Prostate gland (tissue), 2 donors: ENCODE measurements at regions not wholly inside any gene's neighbourhood (a gene's known extent, or its start where the extent isn't known, plus 50 kb on each side); places are given as distances from the start of the nearest gene placed in this dataset.

Source experiments
- DNase-seq: peaks from one replicate; pipeline ENCODE4 v3.0.0-alpha.2; 2019; ENCODE audit warnings: low spot score
- H3K27ac ChIP-seq, 2 donors: fragments of 200-600 bp; sonication (generic); 2 replicates each; pipeline ENCODE4 v1.5.1; 2017 to 2019
- H3K27me3 ChIP-seq: fragments of 200-600 bp; sonication (generic); replicated peaks from 2 replicates; pipeline ENCODE4 v1.5.1; 2019; ENCODE audit not compliant: insufficient read depth
- H3K36me3 ChIP-seq, 2 donors: fragments of 200-600 bp; sonication (generic); 1 replicate in 1 of 2; 2 replicates in 1 of 2; pipeline versions ENCODE4 v1.5.1 to v1.8.1; 2017 to 2019
- H3K4me1 ChIP-seq: fragments of 200-600 bp; sonication (generic); replicated peaks from 2 replicates; pipeline ENCODE4 v1.5.1; 2019
- H3K4me3 ChIP-seq, 2 donors: fragments of 200-600 bp; sonication (generic); 2 replicates each; pipeline ENCODE4 v1.5.1; 2017 to 2019
- H3K9me3 ChIP-seq: fragments of 200-600 bp; sonication (generic); 2 replicates; pipeline ENCODE4 v1.5.1; 2017
- CTCF ChIP-seq, 4 experiments: fragments of 200-600 bp in 2 of 4; fragments of 450-650 bp in 2 of 4; sonication (generic) in 2 of 4; IDR thresholded peaks; 1 replicate in 3 of 4; 2 replicates in 1 of 4; pipeline ENCODE4 v1.5.1; 2016 to 2019; ENCODE audit warnings: antibody characterized with exemption in 4 of 4, mild to moderate bottlenecking in 2 of 4, moderate library complexity in 2 of 4
- POLR2A ChIP-seq: fragments of 450-650 bp; IDR thresholded peaks from one replicate; pipeline ENCODE4 v1.6.1; 2016; ENCODE audit warnings: antibody characterized with exemption, mild to moderate bottlenecking
- POLR2AphosphoS5 ChIP-seq: sonication (generic); formaldehyde crosslinking; IDR thresholded peaks from one replicate; pipeline ENCODE4 v1.6.1; 2017; ENCODE audit warnings: antibody characterized with exemption
- WGBS: methylation state at CpG from one replicate; pipeline ENCODE4 v1.1.5; 2018; 5-methylcytosine and 5-hydroxymethylcytosine counted together
- intact Hi-C: fragments of 100-400 bp; cut with DNase I; formaldehyde crosslinking; loops from one replicate; pipeline ENCODE4 v1.14.2; 2022

GRCh38 chr2:52570716-52571115 lies 1196.9 kb upstream of the CHAC2 start:
- 99% methylated on average over 19 of the region's 19 CpGs for WGBS
- no peak overlapping the region for H3K4me3 ChIP-seq
- no peak for DNase-seq
- no peaks in the 10 kb centered on the region for H3K4me1 ChIP-seq
- no peaks in the 10 kb centered on the region for H3K27me3 ChIP-seq
- H3K27ac ChIP-seq, result no peak overlapping the region
- TF ChIP-seq POLR2AphosphoS5 (no peak), POLR2A (no peak), CTCF (IDR thresholded peaks at IDR 0.05) (no peak)
- H3K9me3 ChIP-seq, result no peaks in the 10 kb centered on the region
- no peaks in the 10 kb centered on the region for H3K36me3 ChIP-seq
- intact Hi-C loops, result no loop called here

GRCh38 chr2:52563151-52563550 lies 1204.5 kb upstream of the CHAC2 start:
- H3K4me3 ChIP-seq, result no peak overlapping the region
- WGBS, result 71% methylated on average over 3 of the region's 3 CpGs
- no peaks in the 10 kb centered on the region for H3K9me3 ChIP-seq
- TF ChIP-seq POLR2AphosphoS5 (no peak), CTCF (IDR thresholded peaks at IDR 0.05) (no peak), POLR2A (no peak)
- no peak overlapping the region for H3K27ac ChIP-seq
- H3K27me3 ChIP-seq, result no peaks in the 10 kb centered on the region
- H3K4me1 ChIP-seq, result no peaks in the 10 kb centered on the region
- H3K36me3 ChIP-seq, result no peaks in the 10 kb centered on the region
- no peak for DNase-seq
- intact Hi-C loops, result no loop called here

- no peak for TF ChIP-seq POLR2A
- no peak for TF ChIP-seq CTCF (IDR thresholded peaks at IDR 0.05)
- no peak for TF ChIP-seq POLR2AphosphoS5
- H3K9me3 ChIP-seq, result no peaks in the 10 kb centered on the region
- no peaks in the 10 kb centered on the region for H3K36me3 ChIP-seq
- H3K27ac ChIP-seq, result no peak overlapping the region
- no peak overlapping the region for H3K4me3 ChIP-seq
- 73% methylated on average over 3 of the region's 3 CpGs for WGBS
- no peaks in the 10 kb centered on the region for H3K27me3 ChIP-seq
- intact Hi-C loops, result loop anchor here (2.0 kb wide), 1 partner anchor 35 kb away; no protein-coding TSS in a partner anchor
- H3K4me1 ChIP-seq, result no peaks in the 10 kb centered on the region
- DNase-seq, result no peak
These were observed 1209.3 kb upstream of the CHAC2 start for GRCh38 chr2:52558265-52558664.

- no peak overlapping the region for H3K4me3 ChIP-seq
- no peak overlapping the region for H3K27ac ChIP-seq
- H3K27me3 ChIP-seq, result no peaks in the 10 kb centered on the region
- no peak for DNase-seq
- no peaks in the 10 kb centered on the region for H3K36me3 ChIP-seq
- intact Hi-C loops, result no loop called here
- 100% methylated on average over 7 of the region's 10 CpGs for WGBS
- H3K4me1 ChIP-seq, result no peaks in the 10 kb centered on the region
- TF ChIP-seq CTCF (IDR thresholded peaks at IDR 0.05) (no peak), POLR2A (no peak), POLR2AphosphoS5 (no peak)
- H3K9me3 ChIP-seq, result no peaks in the 10 kb centered on the region
These were observed 1225.3 kb upstream of the CHAC2 start for GRCh38 chr2:52542297-52542696.

GRCh38 chr2:52539026-52539970 lies 1228.3 kb upstream of the CHAC2 start:
- H3K4me1 ChIP-seq, result no peaks in the 10 kb centered on the region
- WGBS, result 73% methylated on average over 6 of the region's 6 CpGs
- no peak for DNase-seq
- H3K27me3 ChIP-seq, result no peaks in the 10 kb centered on the region
- H3K4me3 ChIP-seq, result no peak overlapping the region
- TF ChIP-seq POLR2A (no peak), CTCF (IDR thresholded peaks at IDR 0.05) (no peak), POLR2AphosphoS5 (no peak)
- intact Hi-C loops, result no loop called here
- no peaks in the 10 kb centered on the region for H3K36me3 ChIP-seq
- H3K9me3 ChIP-seq, result no peaks in the 10 kb centered on the region
- no peak overlapping the region for H3K27ac ChIP-seq
